Right renal cortex interstitium (tissue), 3 donors: ENCODE measurements at regions not wholly inside any gene's neighbourhood (a gene's known extent, or its start where the extent isn't known, plus 50 kb on each side); places are given as distances from the start of the nearest gene placed in this dataset.

Experiments used
- DNase-seq, 3 donors: peaks; one replicate each; pipeline ENCODE4 v3.0.0-alpha.2; 2013; ENCODE audit warnings: low read depth in 3 of 3, low spot score in 2 of 3

- DNase-seq, result no peak
Measured at GRCh38 chr4:18559492-18559891, 537.9 kb upstream of the LCORL start.

DNA sequence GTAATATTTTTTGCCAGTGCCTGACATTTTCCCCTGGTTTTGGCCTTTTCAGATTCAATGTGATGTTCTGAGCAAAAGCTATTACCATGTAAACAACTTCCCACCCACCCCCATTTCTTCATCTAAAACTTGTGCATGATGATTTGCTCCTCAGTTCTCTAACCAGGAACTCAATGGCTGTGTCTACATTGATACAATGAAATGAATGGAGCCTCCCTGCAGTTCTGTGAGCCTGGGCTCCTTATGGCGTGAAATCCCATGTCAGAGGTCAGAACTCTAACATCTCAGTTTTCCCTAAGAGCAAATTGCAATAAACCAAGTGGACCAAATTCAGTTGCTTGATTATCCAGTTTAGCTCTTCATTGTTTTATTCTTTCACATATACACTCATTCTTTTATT is 534.8 kb upstream of the LCORL start:
- no peak for DNase-seq

- DNase-seq, result no peak
Measured at GRCh38 chr4:18540349-18540748, 518.8 kb upstream of the LCORL start.

- no peak for DNase-seq
Measured at GRCh38 chr4:18538121-18538520, 516.6 kb upstream of the LCORL start.

DNA sequence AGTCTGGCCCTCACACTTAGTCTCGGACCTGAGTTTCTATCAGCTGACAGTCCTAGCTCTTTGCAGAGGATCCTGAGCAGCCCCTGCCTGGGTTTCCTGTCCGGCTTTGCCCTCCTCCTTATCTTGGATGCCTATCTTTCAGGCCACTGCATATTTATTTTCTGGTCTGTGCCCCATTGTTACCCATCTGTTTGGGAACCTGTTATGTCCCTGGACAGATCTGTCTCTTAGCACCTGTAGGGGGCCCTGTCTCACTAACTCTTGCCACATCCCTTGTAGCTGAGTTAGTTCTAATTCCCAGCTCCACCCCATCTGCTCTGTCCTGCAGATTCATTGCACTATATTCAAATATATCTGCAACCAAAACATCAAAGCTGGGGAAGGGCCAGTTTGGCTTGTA is 514.9 kb upstream of the LCORL start:
- no peak for DNase-seq

- DNase-seq, result no peak
Measured at GRCh38 chr4:18535948-18536347, 514.4 kb upstream of the LCORL start.

DNA sequence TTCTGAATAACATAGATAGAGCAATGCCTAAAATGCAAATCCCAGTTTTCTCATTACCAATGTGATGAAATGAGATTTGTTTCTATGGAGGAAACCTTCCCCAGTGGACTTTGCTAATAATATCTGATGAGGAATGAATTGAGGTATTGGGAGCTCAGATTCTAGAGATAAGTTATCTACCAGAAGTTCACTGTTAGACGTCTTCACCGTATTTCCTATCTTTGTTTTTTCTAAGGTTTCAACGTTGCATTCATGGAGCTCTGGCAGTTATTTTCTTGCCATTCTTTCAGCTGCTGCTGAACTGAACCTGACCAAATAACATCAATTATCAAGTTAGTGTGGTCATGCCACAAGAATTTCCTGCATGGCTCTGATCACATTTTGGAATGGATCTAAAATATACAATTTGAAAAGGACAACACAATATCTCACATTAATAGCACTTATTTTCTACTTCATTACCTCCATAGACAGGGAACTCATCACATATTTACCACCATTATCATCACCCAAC is 511.8 kb upstream of the LCORL start:
- DNase-seq, result no peak

GRCh38 chr4:18531731-18532130 is 510.2 kb upstream of the LCORL start:
- no peak for DNase-seq

DNA sequence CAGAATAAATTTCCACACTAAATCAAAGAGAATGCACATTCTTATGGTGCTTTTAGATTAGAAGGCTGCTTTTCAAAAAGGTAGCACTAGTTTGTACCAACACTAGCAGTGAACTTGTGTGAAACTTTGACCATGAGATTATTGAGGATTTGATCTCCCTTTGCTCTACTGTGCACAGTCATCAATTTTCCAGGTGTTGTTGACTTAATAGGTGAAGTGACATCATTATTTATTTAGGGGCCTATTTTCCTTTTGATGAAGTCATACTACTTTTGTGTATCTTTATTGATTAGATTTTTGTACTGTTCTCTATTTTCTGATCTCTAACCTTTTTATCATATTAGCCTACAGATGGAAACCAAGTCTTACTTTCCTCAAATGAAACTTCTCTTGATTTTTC is 507.9 kb upstream of the LCORL start:
- no peak for DNase-seq

DNA sequence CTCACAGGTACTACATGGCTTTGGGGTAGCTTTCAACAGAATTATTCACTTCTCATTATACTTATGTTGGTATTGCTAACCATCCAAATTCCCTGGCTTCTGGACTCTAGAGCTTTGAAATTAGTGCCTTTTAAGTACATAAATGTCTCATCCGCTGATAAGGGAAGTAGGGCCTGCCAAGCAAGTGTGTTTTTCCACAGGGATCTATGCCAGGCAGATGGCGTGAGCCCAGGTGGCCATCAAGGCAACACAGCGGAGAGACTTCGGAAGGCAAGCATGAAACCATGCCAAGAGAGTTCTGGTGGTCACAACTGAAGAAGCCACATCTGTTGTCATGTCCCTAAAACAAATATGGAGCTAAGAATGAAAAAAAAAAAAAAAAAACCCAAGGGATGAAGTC is 503.1 kb upstream of the LCORL start:
- no peak for DNase-seq

- DNase-seq, result no peak
Measured at GRCh38 chr4:18518098-18518497, 496.5 kb upstream of the LCORL start.

GRCh38 chr4:18513861-18514260 is 492.3 kb upstream of the LCORL start:
- DNase-seq, result no peak

- no peak for DNase-seq
Measured at GRCh38 chr4:18512718-18513117, 491.2 kb upstream of the LCORL start.

- DNase-seq, result no peak
Measured at GRCh38 chr4:18511727-18512126, 490.2 kb upstream of the LCORL start.

DNA sequence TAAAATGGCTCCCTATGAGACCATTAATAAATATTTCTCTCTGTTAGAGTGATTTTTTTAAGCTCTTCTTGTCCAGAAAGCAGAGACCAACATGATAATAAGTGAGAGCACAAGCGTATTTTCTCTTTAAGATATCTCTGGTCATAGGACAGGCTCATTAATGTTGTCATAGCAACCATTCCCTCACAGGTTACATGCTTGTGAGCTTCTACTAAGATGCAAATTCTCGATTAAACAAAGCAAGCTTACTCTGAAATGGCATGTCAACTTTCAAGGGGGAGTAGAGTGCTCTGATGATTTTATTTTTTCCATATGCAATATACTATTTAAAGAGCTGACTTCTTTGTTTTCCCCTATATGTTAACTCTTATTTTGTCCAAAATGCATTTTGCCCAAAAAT is 487.2 kb upstream of the LCORL start:
- no peak for DNase-seq

DNA sequence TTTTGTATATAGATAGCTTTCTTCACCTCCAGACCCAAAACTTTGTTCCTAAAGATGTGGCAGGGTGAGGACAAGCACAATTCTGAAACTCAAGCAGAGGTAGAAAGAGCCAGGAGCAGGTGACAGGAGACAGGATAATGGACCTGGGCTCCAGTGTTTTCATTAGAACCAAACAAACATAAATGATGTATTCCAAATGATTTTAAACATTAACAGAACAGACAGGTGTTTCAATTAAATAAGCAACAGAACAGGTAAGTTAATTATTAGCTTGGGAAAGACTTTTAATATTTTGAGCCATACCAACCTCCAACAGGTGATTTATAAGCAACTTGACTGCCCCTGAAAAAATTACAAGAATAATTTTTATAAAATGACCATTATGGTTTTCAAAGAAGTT is 459.4 kb upstream of the LCORL start:
- no peak for DNase-seq

DNA sequence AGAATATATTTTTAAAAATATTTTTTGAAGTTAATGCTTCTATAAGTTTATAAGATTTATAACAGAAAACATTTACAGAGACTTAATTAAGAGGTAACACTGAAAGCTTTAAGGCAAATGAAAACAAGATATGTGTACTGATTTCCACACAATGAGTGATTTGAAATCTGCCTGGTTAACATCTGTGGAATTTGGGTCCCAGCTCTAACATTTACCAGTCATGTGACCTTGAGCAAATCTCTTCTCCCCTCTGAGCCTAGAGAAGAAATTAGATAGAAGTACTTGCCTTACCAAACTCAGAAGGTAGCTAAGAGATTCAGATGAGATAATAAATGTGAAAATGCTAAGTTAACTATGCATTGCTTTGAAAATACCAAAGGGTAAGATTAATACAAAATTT is 458.8 kb upstream of the LCORL start:
- DNase-seq, result no peak

DNA sequence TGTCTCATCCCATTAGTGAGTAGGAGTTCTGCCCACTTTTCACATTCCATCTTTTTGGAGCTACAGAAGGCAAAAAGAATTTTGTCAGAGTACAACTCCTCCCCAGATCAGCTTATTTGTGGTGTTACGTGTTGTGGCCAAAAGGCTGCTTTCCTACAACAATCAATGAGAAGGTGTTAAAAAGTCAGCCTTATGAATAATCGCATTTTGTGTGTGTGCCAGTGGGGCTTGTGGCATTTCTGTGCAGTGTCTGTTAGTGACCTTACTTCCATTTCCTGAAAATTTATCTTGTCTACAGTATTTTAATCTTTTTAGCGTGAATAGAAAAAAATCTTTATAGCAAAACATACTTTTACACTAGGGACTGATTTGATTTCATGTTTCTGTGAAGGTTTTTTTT is 458.3 kb upstream of the LCORL start:
- no peak for DNase-seq

GRCh38 chr4:18463987-18464559 is 442.5 kb upstream of the LCORL start:
- DNase-seq, result no peak

DNA sequence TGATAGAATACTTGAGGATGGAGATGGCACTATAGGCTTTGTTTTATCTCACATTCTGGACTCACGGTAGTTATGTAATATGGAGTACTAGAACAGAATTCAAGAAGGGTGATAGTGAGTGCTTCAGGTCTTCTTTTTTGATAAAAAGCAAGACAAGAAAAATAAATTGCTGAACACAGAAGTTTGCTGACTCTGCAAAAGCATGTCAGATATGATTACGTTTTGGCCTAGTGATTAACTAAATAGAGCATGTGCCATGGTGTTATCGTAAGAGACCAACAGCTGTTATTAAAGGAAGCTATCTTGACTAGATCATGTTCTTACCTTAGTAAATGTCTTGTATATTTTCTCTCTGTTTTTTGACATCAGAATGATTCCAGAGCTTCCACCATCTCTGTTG is 436.9 kb upstream of the LCORL start:
- no peak for DNase-seq

- DNase-seq, result no peak
Measured at GRCh38 chr4:18454349-18454748, 432.8 kb upstream of the LCORL start.

GRCh38 chr4:18445110-18445509 is 423.6 kb upstream of the LCORL start:
- DNase-seq, result no peak

- no peak for DNase-seq
Measured at GRCh38 chr4:18444206-18444605, 422.7 kb upstream of the LCORL start.
